ENCODE measurements at regions not wholly inside any gene's neighbourhood (a gene's known extent, or its start where the extent isn't known, plus 50 kb on each side); places are given as distances from the start of the nearest gene placed in this dataset.

GRCh38 chr20:55605594-55605993 lies 399.7 kb downstream of the CBLN4 start:
- Histone ChIP-seq H3K27me3 (replicated peaks in 1 of 7) (no peaks in the 10 kb centered on the region), H3K27ac (no peak overlapping the region), H3K4me1 (no peaks in the 10 kb centered on the region), H3K36me3 (no peaks in the 10 kb centered on the region), H3K9me3 (peaks cover 0 to 5% (median 0%) of the 10 kb centered on the region in 8 donors), H3K4me3 (no peak overlapping the region)
- no peak for DNase-seq
- intact Hi-C loops (cut with DNase I; ENCODE audit: low total_unique reads): no loop called here
- TF ChIP-seq POLR2AphosphoS5 (IDR thresholded peaks at IDR 0.05) (no peak), POLR2A (IDR thresholded peaks at IDR 0.05) (no peak), CTCF (IDR thresholded peaks at IDR 0.05 in 8 of 11, conservative IDR thresholded peaks at IDR 0.05 in 3 of 11) (no peak)
- 61 to 88% (median 72%) methylated on average over 1 of the region's 1 CpG for WGBS, 5 donors

- no peaks in the 10 kb centered on the region for H3K36me3 ChIP-seq
- DNase-seq: no peak
- TF ChIP-seq CTCF (IDR thresholded peaks at IDR 0.05 in 8 of 11, conservative IDR thresholded peaks at IDR 0.05 in 3 of 11) (no peak), POLR2A (IDR thresholded peaks at IDR 0.05) (no peak), POLR2AphosphoS5 (IDR thresholded peaks at IDR 0.05) (no peak)
- H3K27ac ChIP-seq: no peak overlapping the region
- H3K27me3 ChIP-seq (replicated peaks in 1 of 7): no peaks in the 10 kb centered on the region
- H3K9me3 ChIP-seq: no peaks in the 10 kb centered on the region
- H3K4me1 ChIP-seq: no peaks in the 10 kb centered on the region
- WGBS, 5 donors: 73 to 94% (median 84%) methylated on average over 1 of the region's 1 CpG
- intact Hi-C loops (cut with DNase I; ENCODE audit: low total_unique reads): no loop called here
- no peak overlapping the region for H3K4me3 ChIP-seq
Observed at GRCh38 chr20:55597526-55597925, 407.8 kb downstream of the CBLN4 start.

GRCh38 chr20:55596431-55596830 lies 408.9 kb downstream of the CBLN4 start:
- intact Hi-C loops (cut with DNase I; ENCODE audit: low total_unique reads): no loop called here
- TF ChIP-seq POLR2A (IDR thresholded peaks at IDR 0.05): no peak
- no peak for TF ChIP-seq CTCF (IDR thresholded peaks at IDR 0.05 in 8 of 11, conservative IDR thresholded peaks at IDR 0.05 in 3 of 11)
- TF ChIP-seq POLR2AphosphoS5 (IDR thresholded peaks at IDR 0.05): no peak
- H3K27ac ChIP-seq: no peak overlapping the region
- no peaks in the 10 kb centered on the region for H3K36me3 ChIP-seq
- H3K27me3 ChIP-seq (replicated peaks in 1 of 7): no peaks in the 10 kb centered on the region
- no peak overlapping the region for H3K4me3 ChIP-seq
- no peaks in the 10 kb centered on the region for H3K4me1 ChIP-seq
- WGBS, 5 donors: 59 to 83% (median 64%) methylated on average over 1 of the region's 1 CpG
- no peaks in the 10 kb centered on the region for H3K9me3 ChIP-seq
- DNase-seq: no peak

- TF ChIP-seq CTCF (IDR thresholded peaks at IDR 0.05 in 8 of 11, conservative IDR thresholded peaks at IDR 0.05 in 3 of 11): no peak
- no peak for TF ChIP-seq POLR2A (IDR thresholded peaks at IDR 0.05)
- TF ChIP-seq POLR2AphosphoS5 (IDR thresholded peaks at IDR 0.05): no peak
- Histone ChIP-seq H3K9me3 (no peaks in the 10 kb centered on the region), H3K4me1 (no peaks in the 10 kb centered on the region), H3K27ac (no peak overlapping the region), H3K27me3 (replicated peaks in 1 of 7) (no peaks in the 10 kb centered on the region), H3K36me3 (no peaks in the 10 kb centered on the region), H3K4me3 (no peak overlapping the region)
- intact Hi-C loops (cut with DNase I; ENCODE audit: low total_unique reads): no loop called here
- DNase-seq: no peak
- 82 to 95% (median 90%) methylated on average over 8 of the region's 8 CpGs for WGBS, 5 donors
Observed at GRCh38 chr20:55592866-55593265, 412.5 kb downstream of the CBLN4 start.

Data from spleen (tissue), 11 donors.